ENCODE measurements at regions not wholly inside any gene's neighbourhood (a gene's known extent, or its start where the extent isn't known, plus 50 kb on each side); places are given as distances from the start of the nearest gene placed in this dataset.
A peak's percentile ranks its signal among the peaks of the same experiment; 100 is the strongest.
"Not testable (repeated sequence)": the region's sequence is repeated elsewhere in the genome, so short reads cannot be mapped to it uniquely, and the experiment has no call there.

- DNase-seq, result no peak
These were observed 51.2 kb upstream of the RDX start for GRCh38 chr11:110347660-110348059.

DNA sequence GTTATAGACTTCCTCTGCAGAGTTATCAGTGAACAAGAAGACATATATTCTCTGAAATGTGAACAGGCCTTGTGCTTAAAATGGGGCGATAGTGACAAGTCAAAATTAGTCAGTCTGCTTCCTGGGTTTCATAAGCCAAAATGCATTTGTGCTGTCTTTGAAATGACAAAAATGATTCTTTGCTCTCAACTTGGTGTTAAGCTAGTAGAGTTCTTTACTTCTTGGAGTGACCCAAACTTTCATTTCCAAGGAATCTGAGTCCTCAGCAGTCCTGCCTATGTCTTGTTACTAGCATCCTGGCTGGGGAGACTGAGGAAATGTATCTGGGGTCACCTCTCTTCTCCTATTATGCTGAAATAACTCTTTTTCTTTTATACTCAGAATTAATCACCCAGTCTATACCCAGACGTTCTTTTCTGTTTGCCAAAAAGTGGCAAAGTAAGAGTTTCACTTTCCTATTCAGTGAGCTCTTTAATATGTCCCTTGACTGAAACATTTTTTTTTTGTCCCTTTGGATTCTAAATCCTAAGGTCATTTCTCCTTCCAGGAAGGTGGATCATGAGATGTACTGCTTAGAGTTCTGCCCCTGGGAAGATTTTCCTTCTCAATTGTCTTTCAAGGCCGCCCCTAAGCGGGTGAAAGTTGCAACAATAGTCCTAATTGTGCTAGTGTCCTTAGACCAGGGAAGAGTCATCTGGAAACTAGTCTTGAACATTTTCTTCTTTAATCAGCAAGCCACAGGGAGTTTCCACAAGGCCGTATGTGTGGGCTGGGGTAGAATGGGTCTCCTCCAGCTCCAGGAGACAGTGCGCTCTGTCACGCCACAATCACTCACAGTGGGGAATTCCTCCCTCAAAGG, 53.0 kb upstream of the RDX start:
- DNase-seq, result no peak

GRCh38 chr11:110349997-110350383, 53.6 kb upstream of the RDX start:
- not testable (repeated sequence) for DNase-seq

- DNase-seq, result peak; percentile 33
These were observed 58.8 kb upstream of the RDX start for GRCh38 chr11:110355011-110355744.

GRCh38 chr11:110356762-110357671, 60.6 kb upstream of the RDX start:
- DNase-seq, result no peak

DNA sequence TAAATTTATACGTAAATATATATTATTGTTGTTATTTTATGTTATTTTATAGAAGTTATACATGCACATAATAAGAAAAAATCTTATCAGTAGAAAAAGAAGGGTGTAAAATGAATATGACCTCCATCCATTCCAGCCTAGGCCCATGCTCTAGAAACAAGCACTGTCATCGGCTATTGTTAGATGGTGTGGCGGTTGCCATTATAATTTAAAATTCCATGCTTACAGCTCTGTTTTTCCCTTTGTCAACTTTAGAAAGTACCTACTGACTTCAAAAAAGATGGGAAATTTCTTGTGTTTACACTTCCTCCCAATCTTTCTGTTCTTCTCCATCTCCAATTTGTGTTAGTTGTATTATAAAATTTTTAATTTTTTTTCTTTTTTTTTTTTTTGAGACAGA, 61.9 kb upstream of the RDX start:
- no peak for DNase-seq

DNA sequence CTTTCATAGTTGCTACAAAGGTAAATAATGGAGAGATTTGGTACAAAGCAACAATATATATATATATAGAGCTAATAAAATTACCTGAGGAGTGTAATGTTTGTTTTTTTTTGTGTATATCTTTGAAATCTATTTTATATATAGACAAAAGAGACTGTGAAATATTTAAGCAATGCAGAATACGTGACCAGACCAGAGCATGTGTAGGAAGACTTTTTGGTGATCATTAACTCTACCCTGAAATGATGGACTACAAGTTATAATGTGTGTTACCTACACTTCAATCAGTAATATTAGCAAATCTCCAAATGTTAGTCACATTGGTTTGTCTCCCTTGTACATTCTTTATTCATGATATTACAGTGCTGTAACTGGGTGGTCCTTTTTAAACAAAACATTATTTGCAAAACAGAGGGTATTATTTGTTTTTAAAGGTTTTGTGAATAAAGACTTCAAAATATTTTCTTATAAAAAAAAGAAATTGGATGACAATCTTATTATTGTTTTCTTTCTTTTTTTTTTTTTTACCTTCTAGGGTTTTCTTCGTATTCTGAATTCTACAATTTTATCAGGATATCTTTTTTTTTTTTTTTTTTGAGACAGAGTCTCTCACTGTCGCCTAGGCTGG, 64.5 kb upstream of the RDX start:
- not testable (repeated sequence) for DNase-seq

DNA sequence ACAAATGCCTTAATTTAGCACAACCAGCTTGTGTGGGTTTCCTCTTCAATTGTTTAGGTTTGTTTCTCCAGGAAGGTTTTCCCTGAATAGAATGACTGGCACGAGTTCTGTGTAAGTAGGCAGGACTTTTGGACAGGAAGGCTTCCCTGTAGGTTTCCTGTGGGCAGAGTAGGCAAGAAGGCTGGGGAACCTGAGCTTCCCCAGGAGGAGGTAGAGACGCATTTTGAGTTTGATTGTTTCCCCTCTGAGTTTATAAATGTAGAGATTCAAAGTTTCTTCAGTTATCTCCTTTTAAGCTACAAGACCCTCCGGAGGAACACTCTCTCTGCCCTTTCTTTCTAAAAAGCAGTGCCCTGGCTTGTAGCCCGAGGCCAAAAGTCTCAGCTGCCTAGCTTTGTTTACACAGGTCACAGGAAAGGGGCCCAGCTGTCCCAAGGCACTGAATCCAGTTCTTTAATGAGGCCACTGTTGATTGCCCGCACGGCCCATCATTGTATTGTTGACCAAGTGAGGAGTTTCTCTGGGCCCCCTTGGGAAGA, 66.6 kb upstream of the RDX start:
- peak; percentile 81 for DNase-seq

- peak; percentile 26 for DNase-seq
These were observed 63.5 kb upstream of the FDX1 start for GRCh38 chr11:110366291-110366690.

- DNase-seq, result no peak
These were observed 62.2 kb upstream of the FDX1 start for GRCh38 chr11:110367571-110367970.

GRCh38 chr11:110371084-110371483, 58.7 kb upstream of the FDX1 start:
- DNase-seq, result no peak

- no peak for DNase-seq
These were observed 56.6 kb upstream of the FDX1 start for GRCh38 chr11:110373051-110373702.

GRCh38 chr11:110374921-110375320, 54.8 kb upstream of the FDX1 start:
- peak; percentile 38 for DNase-seq

DNA sequence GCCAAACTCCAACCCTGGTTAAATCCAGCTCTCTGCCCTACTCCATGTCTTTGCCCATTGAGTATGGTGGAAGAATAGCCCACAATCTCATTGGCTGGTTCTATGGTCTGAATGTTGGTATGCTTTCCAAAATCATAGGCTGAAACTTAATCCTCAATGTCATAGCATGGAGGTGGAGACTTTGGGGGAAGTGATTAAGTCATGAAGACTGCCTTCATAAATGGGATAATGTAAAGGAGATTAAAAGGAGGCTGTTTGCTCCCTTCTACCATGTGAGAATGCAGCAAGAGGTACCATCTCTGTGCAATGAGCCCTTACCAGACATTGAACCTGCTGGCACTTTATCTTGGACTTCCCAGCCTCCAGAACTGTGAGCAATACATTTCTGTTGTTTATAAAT, 54.4 kb upstream of the FDX1 start:
- DNase-seq, result no peak

DNA sequence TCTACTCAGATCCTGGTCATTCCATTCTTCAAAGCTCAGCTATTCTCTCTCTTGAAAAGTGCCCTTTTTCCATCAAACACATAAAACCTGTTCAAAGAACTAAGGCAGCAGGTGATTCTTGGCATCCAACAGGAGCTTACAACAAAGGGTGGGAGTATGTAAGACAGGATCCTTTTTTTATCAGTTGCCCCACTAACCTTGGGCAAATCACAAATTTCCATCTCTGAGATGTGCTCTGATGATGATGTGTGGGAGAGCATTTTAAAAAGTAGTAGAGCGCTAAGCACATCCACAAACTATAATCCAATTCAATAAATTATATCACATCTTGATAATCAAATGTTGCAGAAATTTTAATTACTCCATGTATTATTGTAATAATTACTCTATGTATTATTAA, 53.7 kb upstream of the FDX1 start:
- DNase-seq, result no peak

GRCh38 chr11:110376711-110377324, 52.9 kb upstream of the FDX1 start:
- peak; percentile 93 for DNase-seq

- DNase-seq, result no peak
These were observed 52.3 kb upstream of the FDX1 start for GRCh38 chr11:110377434-110377833.

GRCh38 chr11:110379261-110379660, 50.5 kb upstream of the FDX1 start:
- DNase-seq, result no peak

GRCh38 chr11:110379936-110380335, 49.8 kb upstream of the FDX1 start:
- no peak for DNase-seq

All from eye (tissue), 1 donor.